CD14-positive monocyte (primary cell): ENCODE measurements at regions not wholly inside any gene's neighbourhood (a gene's known extent, or its start where the extent isn't known, plus 50 kb on each side); places are given as distances from the start of the nearest gene placed in this dataset.

Experiments
- DNase-seq, 3 donors: peaks; one replicate each; pipeline ENCODE4 v3.0.0-alpha.2; 2011 to 2022
- H2AFZ ChIP-seq: 2 replicates; pipeline ENCODE4 v1.6.0; 2012; ENCODE audit warnings: mild to moderate bottlenecking, low read depth, low read length, inconsistent platforms; ENCODE audit not compliant: insufficient read depth, poor library complexity, severe bottlenecking
- H3K27ac ChIP-seq, 2 donors: 1 replicate in 1 of 2; 2 replicates in 1 of 2; pipeline ENCODE4 v1.5.1; 2012 to 2013; ENCODE audit warnings: low read length in 2 of 2, control low read depth in 1 of 2, inconsistent platforms in 1 of 2, low read depth in 1 of 2, mild to moderate bottlenecking in 1 of 2
- H3K27me3 ChIP-seq, 2 donors: one replicate each; pipeline versions ENCODE4 v1.6.0 to v1.6.1; 2011 to 2013; ENCODE audit warnings: low read length in 2 of 2; ENCODE audit not compliant: control insufficient read depth in 2 of 2, insufficient read depth in 2 of 2
- H3K36me3 ChIP-seq, 2 donors: replicated peaks in 1 of 2; 1 replicate in 1 of 2; 2 replicates in 1 of 2; pipeline versions ENCODE4 v1.5.1 to v1.6.1; 2012 to 2013; ENCODE audit warnings: low read length in 2 of 2, control low read depth in 1 of 2, inconsistent platforms in 1 of 2, mild to moderate bottlenecking in 1 of 2; ENCODE audit not compliant: insufficient read depth in 2 of 2, control insufficient read depth in 1 of 2
- H3K4me1 ChIP-seq, 2 donors: 1 replicate in 1 of 2; 2 replicates in 1 of 2; pipeline versions ENCODE4 v1.5.1 to v1.6.1; 2012 to 2013; ENCODE audit warnings: low read length in 2 of 2, control low read depth in 1 of 2, inconsistent platforms in 1 of 2, mild to moderate bottlenecking in 1 of 2, moderate library complexity in 1 of 2; ENCODE audit not compliant: insufficient read depth in 2 of 2, control insufficient read depth in 1 of 2
- H3K4me2 ChIP-seq: replicated peaks from 2 replicates; pipeline ENCODE3; 2012; ENCODE audit warnings: low read length, moderate library complexity, mild to moderate bottlenecking; ENCODE audit not compliant: poor library complexity, severe bottlenecking; ENCODE audit errors: extremely low read depth
- H3K4me3 ChIP-seq, 3 experiments: fragments of 200-600 bp in 1 of 3; sonication (generic) in 1 of 3; replicated peaks in 1 of 3; 1 replicate in 2 of 3; 2 replicates in 1 of 3; pipeline ENCODE4 v1.5.1; 2011 to 2013; ENCODE audit warnings: low read length in 3 of 3, mild to moderate bottlenecking in 3 of 3, control low read depth in 2 of 3, low read depth in 2 of 3, inconsistent platforms in 1 of 3, moderate library complexity in 1 of 3
- H3K79me2 ChIP-seq: 2 replicates; pipeline ENCODE4 v1.6.0; 2012; ENCODE audit warnings: mild to moderate bottlenecking, control low read depth, inconsistent platforms, low read length, moderate library complexity; ENCODE audit not compliant: insufficient read depth
- H3K9ac ChIP-seq: 2 replicates; pipeline ENCODE4 v1.6.0; 2017; ENCODE audit warnings: low read length, mild to moderate bottlenecking; ENCODE audit not compliant: insufficient read depth, poor library complexity, severe bottlenecking
- H3K9me3 ChIP-seq, 2 donors: replicated peaks in 1 of 2; 1 replicate in 1 of 2; 2 replicates in 1 of 2; pipeline versions ENCODE4 v1.5.1 to v1.6.1; 2012 to 2013; ENCODE audit warnings: low read length in 2 of 2, control low read depth in 1 of 2; ENCODE audit not compliant: control insufficient read depth in 1 of 2, insufficient read depth in 1 of 2
- H4K20me1 ChIP-seq: 2 replicates; pipeline ENCODE4 v1.6.0; 2012; ENCODE audit warnings: mild to moderate bottlenecking, low read length, control low read depth, moderate library complexity; ENCODE audit not compliant: insufficient read depth
- H3K27ac Mint-ChIP-seq, 7 donors: one replicate each; pipeline ENCODE4 v1.8.0; 2020; ENCODE audit warnings: mild to moderate bottlenecking in 7 of 7, mixed read lengths in 7 of 7, moderate library complexity in 6 of 7, inconsistent platforms in 2 of 7
- H3K27me3 Mint-ChIP-seq, 3 donors: one replicate each; pipeline ENCODE4 v1.8.0; 2021 to 2022; ENCODE audit warnings: low read depth in 3 of 3, mild to moderate bottlenecking in 3 of 3, mixed read lengths in 3 of 3, moderate library complexity in 3 of 3, inconsistent platforms in 1 of 3
- H3K36me3 Mint-ChIP-seq, 2 donors: one replicate each; pipeline ENCODE4 v1.8.0; 2020; ENCODE audit warnings: mixed read lengths in 2 of 2, inconsistent platforms in 1 of 2, mild to moderate bottlenecking in 1 of 2
- H3K4me1 Mint-ChIP-seq: one replicate; pipeline ENCODE4 v1.8.0; 2020; ENCODE audit warnings: mild to moderate bottlenecking, mixed read lengths
- H3K4me3 Mint-ChIP-seq, 2 donors: one replicate each; pipeline ENCODE4 v1.8.0; 2020; ENCODE audit warnings: mild to moderate bottlenecking in 2 of 2, mixed read lengths in 2 of 2, moderate library complexity in 1 of 2
- H3K9me3 Mint-ChIP-seq, 7 donors: one replicate each; pipeline ENCODE4 v1.8.0; 2020 to 2022; ENCODE audit warnings: mixed read lengths in 7 of 7, mild to moderate bottlenecking in 6 of 7, moderate library complexity in 6 of 7, inconsistent platforms in 2 of 7
- CTCF ChIP-seq: fragments of 200-600 bp; IDR thresholded peaks from one replicate; pipeline ENCODE4 v1.8.0; 2022; ENCODE audit warnings: antibody characterized with exemption, mild to moderate bottlenecking
- WGBS: methylation state at CpG from one replicate; pipeline ENCODE4 v1.1.5; 2013; ENCODE audit warnings: missing lambda C conversion rate; ENCODE audit not compliant: insufficient coverage; 5-methylcytosine and 5-hydroxymethylcytosine counted together
- intact Hi-C, 2 donors: fragments of 100-400 bp; cut with micrococcal nuclease; formaldehyde crosslinking; loops; one replicate each; pipeline versions ENCODE4 v1.15.0 to v1.15.1; 2023

GRCh38 chr4:62470020-62470419 is 1269.9 kb downstream of the ADGRL3 start:
- Histone ChIP-seq H3K4me3 (no peak overlapping the region), H3K27ac (no peak overlapping the region), H3K79me2 (no peaks in the 10 kb centered on the region), H3K36me3 (no peaks in the 10 kb centered on the region), H3K27me3 (no peaks in the 10 kb centered on the region), H3K9ac (no peak overlapping the region), H4K20me1 (no peaks in the 10 kb centered on the region), H3K9me3 (no peaks in the 10 kb centered on the region), H3K4me2 (no peak overlapping the region), H2AFZ (no peak overlapping the region), H3K4me1 (no peaks in the 10 kb centered on the region)
- Mint-ChIP-seq H3K27me3 (peaks cover 0 to 2% (median 0%) of the 10 kb centered on the region in 3 donors), H3K4me1 (no peaks in the 10 kb centered on the region), H3K36me3 (no peaks in the 10 kb centered on the region), H3K27ac (no peak overlapping the region), H3K4me3 (no peak overlapping the region), H3K9me3 (peaks cover 0 to 9% (median 0%) of the 10 kb centered on the region in 7 donors)
- WGBS: no CpG with 5 or more reads among the region's 6 CpGs
- intact Hi-C loops: no loop called here
- no peak for DNase-seq
- no peak for TF ChIP-seq CTCF

GRCh38 chr4:62461961-62462360 is 1261.8 kb downstream of the ADGRL3 start:
- no peak overlapping the region for H3K27ac Mint-ChIP-seq
- H3K27me3 Mint-ChIP-seq: no peaks in the 10 kb centered on the region
- peaks cover 0 to 3% (median 2%) of the 10 kb centered on the region in 7 donors for H3K9me3 Mint-ChIP-seq

More at GRCh38 chr4:62461961-62462360, 1261.8 kb downstream of the ADGRL3 start:
- TF ChIP-seq CTCF: no peak
- no peak overlapping the region for H3K27ac ChIP-seq
- H2AFZ ChIP-seq: no peak overlapping the region
- no peaks in the 10 kb centered on the region for H3K4me1 ChIP-seq
- no peak for DNase-seq
- no peaks in the 10 kb centered on the region for H4K20me1 ChIP-seq
- Mint-ChIP-seq H3K36me3 (no peaks in the 10 kb centered on the region), H3K4me3 (no peak overlapping the region), H3K4me1 (no peaks in the 10 kb centered on the region)
- peaks cover 0 to 3% of the 10 kb centered on the region in 2 donors for H3K9me3 ChIP-seq
- H3K27me3 ChIP-seq: no peaks in the 10 kb centered on the region
- no peaks in the 10 kb centered on the region for H3K79me2 ChIP-seq
- intact Hi-C loops: no loop called here
- no peaks in the 10 kb centered on the region for H3K36me3 ChIP-seq
- no peak overlapping the region for H3K4me3 ChIP-seq
- H3K4me2 ChIP-seq: no peak overlapping the region
- no peak overlapping the region for H3K9ac ChIP-seq
